CD14-positive monocyte (primary cell): ENCODE measurements at regions not wholly inside any gene's neighbourhood (a gene's known extent, or its start where the extent isn't known, plus 50 kb on each side); places are given as distances from the start of the nearest gene placed in this dataset.

Source experiments
- DNase-seq, 3 donors: peaks; one replicate each; pipeline ENCODE4 v3.0.0-alpha.2; 2011 to 2022
- H2AFZ ChIP-seq: 2 replicates; pipeline ENCODE4 v1.6.0; 2012; ENCODE audit warnings: mild to moderate bottlenecking, low read depth, low read length, inconsistent platforms; ENCODE audit not compliant: insufficient read depth, poor library complexity, severe bottlenecking
- H3K27ac ChIP-seq, 2 donors: 1 replicate in 1 of 2; 2 replicates in 1 of 2; pipeline ENCODE4 v1.5.1; 2012 to 2013; ENCODE audit warnings: low read length in 2 of 2, control low read depth in 1 of 2, inconsistent platforms in 1 of 2, low read depth in 1 of 2, mild to moderate bottlenecking in 1 of 2
- H3K27me3 ChIP-seq, 2 donors: one replicate each; pipeline versions ENCODE4 v1.6.0 to v1.6.1; 2011 to 2013; ENCODE audit warnings: low read length in 2 of 2; ENCODE audit not compliant: control insufficient read depth in 2 of 2, insufficient read depth in 2 of 2
- H3K36me3 ChIP-seq, 2 donors: replicated peaks in 1 of 2; 1 replicate in 1 of 2; 2 replicates in 1 of 2; pipeline versions ENCODE4 v1.5.1 to v1.6.1; 2012 to 2013; ENCODE audit warnings: low read length in 2 of 2, control low read depth in 1 of 2, inconsistent platforms in 1 of 2, mild to moderate bottlenecking in 1 of 2; ENCODE audit not compliant: insufficient read depth in 2 of 2, control insufficient read depth in 1 of 2
- H3K4me1 ChIP-seq, 2 donors: 1 replicate in 1 of 2; 2 replicates in 1 of 2; pipeline versions ENCODE4 v1.5.1 to v1.6.1; 2012 to 2013; ENCODE audit warnings: low read length in 2 of 2, control low read depth in 1 of 2, inconsistent platforms in 1 of 2, mild to moderate bottlenecking in 1 of 2, moderate library complexity in 1 of 2; ENCODE audit not compliant: insufficient read depth in 2 of 2, control insufficient read depth in 1 of 2
- H3K4me2 ChIP-seq: replicated peaks from 2 replicates; pipeline ENCODE3; 2012; ENCODE audit warnings: low read length, moderate library complexity, mild to moderate bottlenecking; ENCODE audit not compliant: poor library complexity, severe bottlenecking; ENCODE audit errors: extremely low read depth
- H3K4me3 ChIP-seq, 3 experiments: fragments of 200-600 bp in 1 of 3; sonication (generic) in 1 of 3; replicated peaks in 1 of 3; 1 replicate in 2 of 3; 2 replicates in 1 of 3; pipeline ENCODE4 v1.5.1; 2011 to 2013; ENCODE audit warnings: low read length in 3 of 3, mild to moderate bottlenecking in 3 of 3, control low read depth in 2 of 3, low read depth in 2 of 3, inconsistent platforms in 1 of 3, moderate library complexity in 1 of 3
- H3K79me2 ChIP-seq: 2 replicates; pipeline ENCODE4 v1.6.0; 2012; ENCODE audit warnings: mild to moderate bottlenecking, control low read depth, inconsistent platforms, low read length, moderate library complexity; ENCODE audit not compliant: insufficient read depth
- H3K9ac ChIP-seq: 2 replicates; pipeline ENCODE4 v1.6.0; 2017; ENCODE audit warnings: low read length, mild to moderate bottlenecking; ENCODE audit not compliant: insufficient read depth, poor library complexity, severe bottlenecking
- H3K9me3 ChIP-seq, 2 donors: replicated peaks in 1 of 2; 1 replicate in 1 of 2; 2 replicates in 1 of 2; pipeline versions ENCODE4 v1.5.1 to v1.6.1; 2012 to 2013; ENCODE audit warnings: low read length in 2 of 2, control low read depth in 1 of 2; ENCODE audit not compliant: control insufficient read depth in 1 of 2, insufficient read depth in 1 of 2
- H4K20me1 ChIP-seq: 2 replicates; pipeline ENCODE4 v1.6.0; 2012; ENCODE audit warnings: mild to moderate bottlenecking, low read length, control low read depth, moderate library complexity; ENCODE audit not compliant: insufficient read depth
- H3K27ac Mint-ChIP-seq, 7 donors: one replicate each; pipeline ENCODE4 v1.8.0; 2020; ENCODE audit warnings: mild to moderate bottlenecking in 7 of 7, mixed read lengths in 7 of 7, moderate library complexity in 6 of 7, inconsistent platforms in 2 of 7
- H3K27me3 Mint-ChIP-seq, 3 donors: one replicate each; pipeline ENCODE4 v1.8.0; 2021 to 2022; ENCODE audit warnings: low read depth in 3 of 3, mild to moderate bottlenecking in 3 of 3, mixed read lengths in 3 of 3, moderate library complexity in 3 of 3, inconsistent platforms in 1 of 3
- H3K36me3 Mint-ChIP-seq, 2 donors: one replicate each; pipeline ENCODE4 v1.8.0; 2020; ENCODE audit warnings: mixed read lengths in 2 of 2, inconsistent platforms in 1 of 2, mild to moderate bottlenecking in 1 of 2
- H3K4me1 Mint-ChIP-seq: one replicate; pipeline ENCODE4 v1.8.0; 2020; ENCODE audit warnings: mild to moderate bottlenecking, mixed read lengths
- H3K4me3 Mint-ChIP-seq, 2 donors: one replicate each; pipeline ENCODE4 v1.8.0; 2020; ENCODE audit warnings: mild to moderate bottlenecking in 2 of 2, mixed read lengths in 2 of 2, moderate library complexity in 1 of 2
- H3K9me3 Mint-ChIP-seq, 7 donors: one replicate each; pipeline ENCODE4 v1.8.0; 2020 to 2022; ENCODE audit warnings: mixed read lengths in 7 of 7, mild to moderate bottlenecking in 6 of 7, moderate library complexity in 6 of 7, inconsistent platforms in 2 of 7
- WGBS: methylation state at CpG from one replicate; pipeline ENCODE4 v1.1.5; 2013; ENCODE audit warnings: missing lambda C conversion rate; ENCODE audit not compliant: insufficient coverage; 5-methylcytosine and 5-hydroxymethylcytosine counted together
- intact Hi-C, 2 donors: fragments of 100-400 bp; cut with micrococcal nuclease; formaldehyde crosslinking; loops; one replicate each; pipeline versions ENCODE4 v1.15.0 to v1.15.1; 2023
- TF ChIP-seq, protein P1 (sequence below): fragments of 200-600 bp; IDR thresholded peaks from one replicate; pipeline ENCODE4 v1.8.0; 2022; ENCODE audit warnings: antibody characterized with exemption, mild to moderate bottlenecking

DNA sequence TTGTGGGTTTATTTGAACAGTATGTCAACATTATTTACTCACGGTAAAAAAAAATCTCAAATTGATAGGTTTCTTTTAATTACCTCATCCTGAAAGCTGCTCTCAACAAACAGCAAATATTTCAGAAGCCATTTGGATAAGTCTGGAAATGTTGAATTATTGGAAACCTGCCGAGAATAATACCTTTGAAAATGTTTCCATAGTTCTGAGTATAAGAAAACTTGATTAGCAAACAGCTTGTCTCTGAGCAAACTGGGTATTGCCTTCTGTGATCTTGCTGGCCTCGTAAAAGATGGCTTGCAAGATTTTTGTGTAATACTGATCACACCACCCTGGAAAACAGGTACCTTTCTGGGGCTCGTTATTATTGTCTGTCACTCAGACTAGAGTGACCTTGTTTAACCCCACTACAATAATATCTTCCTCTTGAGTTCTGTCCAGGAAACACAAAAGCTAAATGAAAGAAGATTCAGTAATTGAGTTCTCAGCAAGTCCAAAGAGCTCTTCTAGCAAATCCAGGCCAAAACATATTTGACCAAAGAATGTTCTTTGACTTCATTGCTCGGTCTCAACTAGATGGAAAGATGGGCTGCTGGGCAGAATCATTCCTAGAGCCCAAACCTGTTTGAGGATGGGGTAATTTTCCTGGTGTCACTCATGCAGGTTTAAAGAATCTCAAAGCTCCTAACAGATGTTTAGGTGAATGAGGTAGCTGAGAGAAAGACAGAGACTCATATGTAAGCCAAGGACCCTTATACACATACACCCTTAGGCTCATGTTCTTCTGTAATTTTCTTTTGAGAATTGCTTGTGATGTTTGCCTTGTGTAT is 255.6 kb upstream of the JADE1 start:
- Histone ChIP-seq H3K79me2 (no peaks in the 10 kb centered on the region), H3K27me3 (peaks cover 0 to 4% of the 10 kb centered on the region in 2 donors), H3K4me3 (peak overlapping the region; percentile 58 to 80 (median 78)), H3K36me3 (no peaks in the 10 kb centered on the region), H4K20me1 (no peaks in the 10 kb centered on the region), H3K4me1 (peaks cover 2 to 12% of the 10 kb centered on the region in 2 donors), H3K27ac (peak overlapping the region in 1 of 2 donors; percentile 74), H3K9me3 (no peaks in the 10 kb centered on the region), H3K9ac (peak overlapping the region; percentile 73), H3K4me2 (peak overlapping the region; percentile 77), H2AFZ (peak overlapping the region; percentile 87)
- Mint-ChIP-seq H3K27me3 (peaks cover 8 to 16% (median 14%) of the 10 kb centered on the region in 3 donors), H3K9me3 (peaks cover 0 to 2% (median 0%) of the 10 kb centered on the region in 7 donors), H3K4me1 (peaks cover 21% of the 10 kb centered on the region), H3K36me3 (no peaks in the 10 kb centered on the region), H3K4me3 (peak overlapping the region; percentile 100), H3K27ac (peak overlapping the region in 3 of 7 donors; percentile 53 to 93 (median 84))
- intact Hi-C loops, result loop anchor here in 1 of 2 donors (10.0 kb wide), 2 partner anchors 251 to 541 kb away; partner anchors contain the start of genes C4orf33, JADE1 and SCLT1
- 57% methylated on average over 1 of the region's 5 CpGs for WGBS
- DNase-seq, result no peak
- TF ChIP-seq, protein P1, sequence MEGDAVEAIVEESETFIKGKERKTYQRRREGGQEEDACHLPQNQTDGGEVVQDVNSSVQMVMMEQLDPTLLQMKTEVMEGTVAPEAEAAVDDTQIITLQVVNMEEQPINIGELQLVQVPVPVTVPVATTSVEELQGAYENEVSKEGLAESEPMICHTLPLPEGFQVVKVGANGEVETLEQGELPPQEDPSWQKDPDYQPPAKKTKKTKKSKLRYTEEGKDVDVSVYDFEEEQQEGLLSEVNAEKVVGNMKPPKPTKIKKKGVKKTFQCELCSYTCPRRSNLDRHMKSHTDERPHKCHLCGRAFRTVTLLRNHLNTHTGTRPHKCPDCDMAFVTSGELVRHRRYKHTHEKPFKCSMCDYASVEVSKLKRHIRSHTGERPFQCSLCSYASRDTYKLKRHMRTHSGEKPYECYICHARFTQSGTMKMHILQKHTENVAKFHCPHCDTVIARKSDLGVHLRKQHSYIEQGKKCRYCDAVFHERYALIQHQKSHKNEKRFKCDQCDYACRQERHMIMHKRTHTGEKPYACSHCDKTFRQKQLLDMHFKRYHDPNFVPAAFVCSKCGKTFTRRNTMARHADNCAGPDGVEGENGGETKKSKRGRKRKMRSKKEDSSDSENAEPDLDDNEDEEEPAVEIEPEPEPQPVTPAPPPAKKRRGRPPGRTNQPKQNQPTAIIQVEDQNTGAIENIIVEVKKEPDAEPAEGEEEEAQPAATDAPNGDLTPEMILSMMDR, result no peak

DNA sequence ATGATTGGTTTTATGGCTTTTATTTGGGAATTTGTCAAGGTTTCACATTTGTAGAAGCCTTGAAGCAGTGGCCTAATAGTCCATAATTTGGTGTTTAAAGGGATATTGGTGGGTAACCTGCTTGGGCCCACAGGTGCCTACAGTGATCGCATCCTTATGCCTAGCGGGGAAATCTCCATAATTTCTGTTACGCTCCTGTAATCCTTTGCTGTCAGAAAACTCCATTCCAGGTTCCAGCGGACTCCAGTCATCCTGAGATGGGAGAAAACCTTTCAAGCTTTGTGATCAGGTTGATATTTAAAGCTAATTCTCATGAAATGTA is 257.0 kb upstream of the JADE1 start:
- Histone ChIP-seq H3K4me1 (peaks cover 0 to 10% of the 10 kb centered on the region in 2 donors), H3K27me3 (peaks cover 0 to 4% of the 10 kb centered on the region in 2 donors), H3K36me3 (no peaks in the 10 kb centered on the region), H3K79me2 (no peaks in the 10 kb centered on the region), H2AFZ (peak overlapping the region; percentile 87), H3K27ac (no peak overlapping the region), H3K4me3 (peak overlapping the region; percentile 58 to 80 (median 78)), H3K9me3 (no peaks in the 10 kb centered on the region), H3K4me2 (peak overlapping the region; percentile 77), H4K20me1 (no peaks in the 10 kb centered on the region), H3K9ac (peak overlapping the region; percentile 73)
- peak overlapping the region in 3 of 7 donors; percentile 84 to 94 (median 90) for H3K27ac Mint-ChIP-seq
- H3K4me3 Mint-ChIP-seq, result peak overlapping the region; percentile 100
- peaks cover 0 to 2% (median 0%) of the 10 kb centered on the region in 7 donors for H3K9me3 Mint-ChIP-seq
- no peaks in the 10 kb centered on the region for H3K36me3 Mint-ChIP-seq
- DNase-seq, result no peak
- peaks cover 15% of the 10 kb centered on the region for H3K4me1 Mint-ChIP-seq
- intact Hi-C loops, result loop anchor here in 1 of 2 donors (10.0 kb wide), 2 partner anchors 252 to 542 kb away; partner anchors contain the start of genes C4orf33, JADE1 and SCLT1
- peaks cover 8 to 18% (median 14%) of the 10 kb centered on the region in 3 donors for H3K27me3 Mint-ChIP-seq
- TF ChIP-seq, protein P1, result no peak
- WGBS, result 100% methylated on average over 1 of the region's 4 CpGs
